H9 (cell line): ENCODE measurements at regions not wholly inside any gene's neighbourhood (a gene's known extent, or its start where the extent isn't known, plus 50 kb on each side); places are given as distances from the start of the nearest gene placed in this dataset.

ENCODE experiments used
- DNase-seq: peaks from one replicate; pipeline ENCODE4 v3.0.0-alpha.2; 2017
- H2AFZ ChIP-seq: one replicate; pipeline ENCODE4 v1.6.1; 2013; ENCODE audit warnings: mild to moderate bottlenecking, low read length, control low read depth, moderate library complexity
- H2AK5ac ChIP-seq: 2 replicates; pipeline ENCODE4 v1.6.1; 2013; ENCODE audit warnings: low read length, control low read depth, mixed read lengths; ENCODE audit not compliant: insufficient read length
- H2BK120ac ChIP-seq: one replicate; pipeline ENCODE4 v1.6.1; 2013; ENCODE audit warnings: low read depth, mild to moderate bottlenecking, low read length, control low read depth, inconsistent platforms; ENCODE audit not compliant: poor library complexity, severe bottlenecking
- H2BK12ac ChIP-seq: 2 replicates; pipeline ENCODE4 v1.6.1; 2013; ENCODE audit warnings: low read length, control low read depth, mixed read lengths, low read depth; ENCODE audit not compliant: insufficient read length
- H2BK15ac ChIP-seq: 2 replicates; pipeline ENCODE4 v1.6.1; 2013; ENCODE audit warnings: low read depth, low read length, control low read depth
- H2BK20ac ChIP-seq: one replicate; pipeline ENCODE4 v1.6.1; 2013; ENCODE audit warnings: low read depth, mild to moderate bottlenecking, low read length, control low read depth, inconsistent platforms; ENCODE audit not compliant: poor library complexity, severe bottlenecking
- H2BK5ac ChIP-seq: 2 replicates; pipeline ENCODE4 v1.6.1; 2013; ENCODE audit warnings: low read length, control low read depth, mixed read lengths; ENCODE audit not compliant: insufficient read length
- H3K14ac ChIP-seq: 2 replicates; pipeline ENCODE4 v1.6.1; 2013; ENCODE audit warnings: low read length, control low read depth; ENCODE audit not compliant: insufficient read depth
- H3K18ac ChIP-seq: 2 replicates; pipeline ENCODE4 v1.6.1; 2013; ENCODE audit warnings: low read depth, mild to moderate bottlenecking, mixed read lengths, low read length, control low read depth; ENCODE audit not compliant: insufficient read length
- H3K23ac ChIP-seq: 2 replicates; pipeline ENCODE4 v1.6.1; 2013; ENCODE audit warnings: low read length, control low read depth, mixed read lengths, low read depth; ENCODE audit not compliant: insufficient read length
- H3K23me2 ChIP-seq: 2 replicates; pipeline ENCODE4 v1.6.1; 2013; ENCODE audit warnings: low read depth, mild to moderate bottlenecking, mixed read lengths, low read length, control low read depth; ENCODE audit not compliant: insufficient read length, poor library complexity, severe bottlenecking
- H3K27ac ChIP-seq: 2 replicates; pipeline ENCODE4 v1.5.1; 2013; ENCODE audit warnings: low read length, control low read depth, mixed read lengths, low read depth; ENCODE audit not compliant: insufficient read length
- H3K27me3 ChIP-seq: 2 replicates; pipeline ENCODE4 v1.6.1; 2013; ENCODE audit warnings: low read length, control low read depth, inconsistent platforms; ENCODE audit not compliant: insufficient read depth
- H3K4ac ChIP-seq: 2 replicates; pipeline ENCODE4 v1.6.1; 2013; ENCODE audit warnings: low read depth, mild to moderate bottlenecking, control low read depth, inconsistent platforms, low read length, moderate library complexity
- H3K4me1 ChIP-seq: 2 replicates; pipeline ENCODE4 v1.6.1; 2013; ENCODE audit warnings: low read length, control low read depth, inconsistent platforms; ENCODE audit not compliant: insufficient read depth
- H3K4me2 ChIP-seq: 2 replicates; pipeline ENCODE4 v1.6.1; 2013; ENCODE audit warnings: low read length, control low read depth, mixed read lengths; ENCODE audit not compliant: insufficient read length, insufficient read depth
- H3K56ac ChIP-seq: 2 replicates; pipeline ENCODE4 v1.6.1; 2013; ENCODE audit warnings: low read depth, mild to moderate bottlenecking, mixed read lengths, low read length, control low read depth; ENCODE audit not compliant: insufficient read length
- H3K79me1 ChIP-seq: 2 replicates; pipeline ENCODE4 v1.6.1; 2013; ENCODE audit warnings: low read depth, mild to moderate bottlenecking, moderate library complexity, low read length, control low read depth, inconsistent platforms; ENCODE audit not compliant: insufficient read depth, poor library complexity, severe bottlenecking
- H3K79me2 ChIP-seq: 2 replicates; pipeline ENCODE4 v1.6.1; 2013; ENCODE audit warnings: low read length, control low read depth, inconsistent platforms; ENCODE audit not compliant: insufficient read depth
- H3K9ac ChIP-seq: 2 replicates; pipeline ENCODE4 v1.6.1; 2013; ENCODE audit warnings: low read length, control low read depth, mixed read lengths; ENCODE audit not compliant: insufficient read length; ENCODE audit errors: extremely low read depth
- H3K9me3 ChIP-seq: one replicate; pipeline ENCODE4 v1.6.1; 2013; ENCODE audit warnings: low read depth, low read length, inconsistent platforms; ENCODE audit not compliant: control insufficient read depth
- H3T11ph ChIP-seq: one replicate; pipeline ENCODE4 v1.6.1; 2013; ENCODE audit warnings: mild to moderate bottlenecking, low read length, control low read depth, inconsistent platforms
- H4K20me1 ChIP-seq: one replicate; pipeline ENCODE4 v1.6.1; 2013; ENCODE audit not compliant: control insufficient read depth, insufficient read length, insufficient read depth
- H4K5ac ChIP-seq: 2 replicates; pipeline ENCODE4 v1.6.1; 2013; ENCODE audit warnings: low read depth, mild to moderate bottlenecking, mixed read lengths, low read length, control low read depth; ENCODE audit not compliant: insufficient read length
- H4K8ac ChIP-seq: replicated peaks from 2 replicates; pipeline ENCODE4 v1.6.1; 2013; ENCODE audit warnings: low read length, control low read depth, mixed read lengths, low read depth; ENCODE audit not compliant: insufficient read length
- H4K91ac ChIP-seq: 2 replicates; pipeline ENCODE4 v1.6.1; 2013; ENCODE audit warnings: low read depth, mild to moderate bottlenecking, moderate library complexity, mixed read lengths, low read length, control low read depth; ENCODE audit not compliant: insufficient read length
- H3K27ac Mint-ChIP-seq, 3 experiments: 2 replicates in 2 of 3; 3 replicates in 1 of 3; pipeline ENCODE4 v1.8.0; 2020 to 2021; ENCODE audit warnings: mixed read lengths in 3 of 3, mild to moderate bottlenecking in 1 of 3, moderate library complexity in 1 of 3
- H3K27me3 Mint-ChIP-seq: 2 replicates; pipeline ENCODE4 v1.8.0; 2021; ENCODE audit warnings: low read depth, mild to moderate bottlenecking, moderate library complexity, mixed read lengths
- H3K36me3 Mint-ChIP-seq, 3 experiments: 2 replicates in 2 of 3; 3 replicates in 1 of 3; pipeline ENCODE4 v1.8.0; 2020 to 2021; ENCODE audit warnings: low read depth in 3 of 3, mixed read lengths in 3 of 3; ENCODE audit not compliant: insufficient read depth in 1 of 3
- H3K4me1 Mint-ChIP-seq, 2 experiments: 2 replicates each; pipeline ENCODE4 v1.8.0; 2020; ENCODE audit warnings: mixed read lengths in 2 of 2
- H3K4me3 Mint-ChIP-seq, 2 experiments: 2 replicates in 1 of 2; 3 replicates in 1 of 2; pipeline ENCODE4 v1.8.0; 2020 to 2021; ENCODE audit warnings: mild to moderate bottlenecking in 2 of 2, mixed read lengths in 2 of 2, moderate library complexity in 1 of 2
- H3K9me3 Mint-ChIP-seq, 2 experiments: 2 replicates in 1 of 2; 3 replicates in 1 of 2; pipeline ENCODE4 v1.8.0; 2020; ENCODE audit warnings: mild to moderate bottlenecking in 2 of 2, mixed read lengths in 2 of 2, moderate library complexity in 1 of 2
- WGBS: extraction: QIAGEN DNeasy Blood & Tissue Kit; methylation state at CpG from one replicate; pipeline ENCODE4 v1.1.7; 2013; ENCODE audit warnings: missing lambda C conversion rate, low lambda C conversion rate, mixed read lengths; ENCODE audit not compliant: insufficient read length; ENCODE audit errors: extremely low coverage; 5-methylcytosine and 5-hydroxymethylcytosine counted together
- TF ChIP-seq, protein P1 (sequence below): fragments of 200-600 bp; sonication (generic); conservative IDR thresholded peaks from 3 replicates; pipeline ENCODE4 v1.8.0; 2021; ENCODE audit warnings: antibody characterized with exemption, mild to moderate bottlenecking

DNA sequence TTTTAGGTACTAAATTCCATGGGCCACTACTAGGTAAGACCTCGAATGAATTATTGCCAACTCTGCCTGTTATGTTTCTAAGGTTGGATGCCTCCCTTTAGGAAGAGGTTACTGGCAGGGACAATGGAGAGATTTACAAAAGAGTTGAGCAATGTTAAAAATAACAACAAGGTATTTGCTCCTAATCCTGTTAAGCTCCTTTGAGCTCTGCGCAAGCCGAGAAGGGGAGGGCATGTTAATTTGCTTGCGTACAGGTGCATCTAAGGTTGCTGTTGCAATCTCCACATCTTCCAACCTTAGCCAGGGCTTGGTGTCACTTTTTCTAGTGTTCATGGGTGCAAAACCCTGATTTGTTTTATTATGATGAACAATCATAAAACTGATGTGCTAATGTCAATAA, 161.5 kb upstream of the TPM1 start:
- H3K4me1 ChIP-seq, result peaks cover 3% of the 10 kb centered on the region; the same call in 1 of the 2 replicates
- Mint-ChIP-seq H3K4me1 (peaks cover 56 to 75% of the 10 kb centered on the region in 2 experiments), H3K27me3 (peaks cover 36% of the 10 kb centered on the region), H3K36me3 (peaks cover 0 to 4% (median 0%) of the 10 kb centered on the region in 3 experiments; a peak in 2 of 7 replicates), H3K9me3 (no peaks in the 10 kb centered on the region; a peak in 1 of 5 replicates), H3K27ac (no peak overlapping the region), H3K4me3 (no peak overlapping the region)
- H4K91ac ChIP-seq, result no peak overlapping the region
- H2BK15ac ChIP-seq, result no peak overlapping the region
- H4K20me1 ChIP-seq, result no peaks in the 10 kb centered on the region
- H3K4ac ChIP-seq, result no peak overlapping the region
- no peak overlapping the region for H3K4me2 ChIP-seq
- H4K8ac ChIP-seq, result no peak overlapping the region
- H2BK12ac ChIP-seq, result no peak overlapping the region
- H2AFZ ChIP-seq, result no peak overlapping the region
- no peaks in the 10 kb centered on the region for H3K27me3 ChIP-seq
- no peak overlapping the region for H2BK5ac ChIP-seq
- H3K18ac ChIP-seq, result no peak overlapping the region
- H3K56ac ChIP-seq, result no peak overlapping the region
- H2BK20ac ChIP-seq, result no peak overlapping the region
- no peaks in the 10 kb centered on the region for H3K79me1 ChIP-seq
- no peak overlapping the region for H4K5ac ChIP-seq
- no peak overlapping the region for H3K27ac ChIP-seq
- no peak overlapping the region for H3K14ac ChIP-seq
- H2AK5ac ChIP-seq, result no peak overlapping the region
- H3K23me2 ChIP-seq, result no peaks in the 10 kb centered on the region
- WGBS, result no CpG with 5 or more reads among the region's 4 CpGs
- no peak overlapping the region for H3T11ph ChIP-seq
- no peak overlapping the region for H3K23ac ChIP-seq
- no peak for DNase-seq
- H3K79me2 ChIP-seq, result no peaks in the 10 kb centered on the region
- TF ChIP-seq, protein P1, sequence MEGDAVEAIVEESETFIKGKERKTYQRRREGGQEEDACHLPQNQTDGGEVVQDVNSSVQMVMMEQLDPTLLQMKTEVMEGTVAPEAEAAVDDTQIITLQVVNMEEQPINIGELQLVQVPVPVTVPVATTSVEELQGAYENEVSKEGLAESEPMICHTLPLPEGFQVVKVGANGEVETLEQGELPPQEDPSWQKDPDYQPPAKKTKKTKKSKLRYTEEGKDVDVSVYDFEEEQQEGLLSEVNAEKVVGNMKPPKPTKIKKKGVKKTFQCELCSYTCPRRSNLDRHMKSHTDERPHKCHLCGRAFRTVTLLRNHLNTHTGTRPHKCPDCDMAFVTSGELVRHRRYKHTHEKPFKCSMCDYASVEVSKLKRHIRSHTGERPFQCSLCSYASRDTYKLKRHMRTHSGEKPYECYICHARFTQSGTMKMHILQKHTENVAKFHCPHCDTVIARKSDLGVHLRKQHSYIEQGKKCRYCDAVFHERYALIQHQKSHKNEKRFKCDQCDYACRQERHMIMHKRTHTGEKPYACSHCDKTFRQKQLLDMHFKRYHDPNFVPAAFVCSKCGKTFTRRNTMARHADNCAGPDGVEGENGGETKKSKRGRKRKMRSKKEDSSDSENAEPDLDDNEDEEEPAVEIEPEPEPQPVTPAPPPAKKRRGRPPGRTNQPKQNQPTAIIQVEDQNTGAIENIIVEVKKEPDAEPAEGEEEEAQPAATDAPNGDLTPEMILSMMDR, result no peak
- no peaks in the 10 kb centered on the region for H3K9me3 ChIP-seq
- H3K9ac ChIP-seq, result no peak overlapping the region
- H2BK120ac ChIP-seq, result no peak overlapping the region
